IPS-NIHi11 (cell line): ENCODE measurements at regions not wholly inside any gene's neighbourhood (a gene's known extent, or its start where the extent isn't known, plus 50 kb on each side); places are given as distances from the start of the nearest gene placed in this dataset.
"Not testable (repeated sequence)": the region's sequence is repeated elsewhere in the genome, so short reads cannot be mapped to it uniquely, and the experiment has no call there.

Source experiments
- DNase-seq: peaks from one replicate; pipeline ENCODE4 v3.0.0; 2012; ENCODE audit warnings: mixed read lengths, low spot score

DNA sequence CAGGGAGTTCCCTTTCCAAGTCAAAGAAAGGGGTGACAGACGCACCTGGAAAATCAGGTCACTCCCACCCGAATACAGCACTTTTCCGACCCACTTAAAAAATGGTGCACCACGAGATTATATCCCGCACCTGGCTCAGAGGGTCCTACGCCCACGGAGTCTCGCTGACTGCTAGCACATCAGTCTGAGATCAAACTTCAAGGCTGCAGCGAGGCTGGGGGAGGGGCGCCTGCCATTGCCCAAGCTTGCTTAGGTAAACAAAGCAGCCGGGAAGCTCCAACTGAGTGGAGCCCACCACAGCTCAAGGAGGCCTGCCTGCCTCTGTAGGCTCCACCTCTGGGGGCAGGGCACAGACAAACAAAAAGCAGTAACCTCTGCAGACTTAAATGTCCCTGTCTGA is 277.8 kb upstream of the ARHGAP42 start:
- not testable (repeated sequence) for DNase-seq

DNA sequence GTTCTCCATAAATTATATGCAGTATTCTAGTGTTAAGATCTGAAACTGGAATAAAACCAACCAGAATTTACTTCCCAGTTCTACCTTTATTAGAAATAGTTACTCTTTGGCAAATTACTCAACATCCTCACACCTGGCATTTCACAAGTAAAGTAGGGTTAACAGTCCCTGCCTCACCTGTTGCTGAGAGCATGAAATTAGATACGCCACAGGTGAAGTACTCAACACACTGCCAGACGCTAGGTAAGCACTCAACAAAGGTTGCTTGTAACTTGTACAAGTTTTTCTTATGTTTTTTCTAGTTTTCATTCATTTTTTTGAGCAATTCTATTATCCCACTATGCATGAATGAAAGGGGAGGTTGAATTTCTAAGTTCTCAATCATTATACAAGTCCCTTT is 267.6 kb upstream of the ARHGAP42 start:
- DNase-seq = no peak

DNA sequence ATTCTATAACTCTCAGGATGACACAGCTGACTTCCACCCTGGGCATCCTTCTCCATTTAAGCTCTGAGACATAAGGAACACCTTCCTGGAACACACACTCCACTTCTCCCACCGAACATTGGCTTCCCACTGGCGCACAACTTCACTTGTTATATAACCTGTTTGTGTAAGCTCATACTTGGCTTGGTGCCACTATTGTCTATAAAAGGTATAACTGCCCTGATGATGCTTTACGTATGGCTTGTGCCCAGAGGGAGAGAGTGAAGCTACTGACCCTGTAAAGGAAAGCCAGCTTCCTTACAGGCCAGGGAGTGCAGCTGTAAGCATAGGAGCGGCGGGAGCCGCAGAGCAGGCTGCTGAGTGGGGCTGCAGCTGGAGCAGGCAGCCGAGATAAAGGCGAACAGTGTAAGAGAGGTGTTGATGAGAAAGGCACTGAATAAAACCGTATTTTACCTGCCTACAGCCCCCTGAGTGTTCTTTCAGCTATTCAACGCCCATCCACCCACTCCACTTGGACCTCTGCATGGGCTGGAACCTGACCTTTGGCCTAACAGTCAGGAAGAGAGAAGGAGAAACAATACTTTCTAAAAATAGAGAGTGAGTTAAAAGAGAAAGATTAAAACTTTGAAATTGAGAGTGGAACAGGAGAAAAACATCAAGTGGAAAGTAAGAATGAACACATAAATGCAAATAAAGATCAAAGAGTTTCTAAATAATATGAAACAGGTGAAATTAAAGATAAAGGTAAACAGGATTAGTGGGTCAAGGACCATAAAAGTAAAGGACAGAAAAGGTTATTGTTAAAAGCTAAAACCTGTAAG is 252.1 kb upstream of the ARHGAP42 start:
- DNase-seq = no peak

DNA sequence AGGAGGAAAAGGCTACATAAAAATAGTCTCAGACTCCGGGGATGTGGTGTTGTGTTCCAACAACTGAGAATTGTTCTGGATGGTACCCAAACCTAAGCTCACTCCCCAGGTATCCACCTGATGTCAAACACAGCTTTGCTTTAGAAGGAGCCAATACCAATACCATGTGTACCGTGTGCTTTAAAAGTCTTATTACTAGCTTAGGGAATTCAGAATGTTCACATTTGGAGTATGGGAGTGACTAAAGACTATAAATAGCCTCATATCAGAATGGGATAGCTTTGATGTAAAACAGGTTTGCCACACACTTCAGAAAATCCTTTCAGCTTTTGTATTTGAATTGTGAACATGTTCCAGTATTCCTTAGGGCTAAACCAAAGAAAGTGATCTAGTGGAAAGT is 248.7 kb upstream of the ARHGAP42 start:
- DNase-seq = no peak

DNA sequence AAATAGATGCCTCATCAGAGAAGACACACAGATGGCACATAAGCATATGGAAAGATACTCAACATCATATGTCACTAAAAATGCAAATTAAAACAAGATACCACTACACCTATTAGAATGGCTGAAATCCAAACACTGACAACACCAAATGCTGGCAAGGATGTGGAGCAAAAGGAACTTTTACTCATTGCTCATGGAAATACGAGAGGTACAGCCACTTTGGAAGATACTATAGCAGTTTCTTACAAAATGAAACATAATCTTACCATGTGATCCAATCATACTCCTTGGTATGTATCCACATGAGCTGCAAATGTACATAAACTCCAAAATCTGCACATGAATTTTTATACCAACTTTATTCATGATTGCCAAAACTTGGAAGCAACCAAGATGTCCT is 246.0 kb upstream of the ARHGAP42 start:
- no peak for DNase-seq

DNA sequence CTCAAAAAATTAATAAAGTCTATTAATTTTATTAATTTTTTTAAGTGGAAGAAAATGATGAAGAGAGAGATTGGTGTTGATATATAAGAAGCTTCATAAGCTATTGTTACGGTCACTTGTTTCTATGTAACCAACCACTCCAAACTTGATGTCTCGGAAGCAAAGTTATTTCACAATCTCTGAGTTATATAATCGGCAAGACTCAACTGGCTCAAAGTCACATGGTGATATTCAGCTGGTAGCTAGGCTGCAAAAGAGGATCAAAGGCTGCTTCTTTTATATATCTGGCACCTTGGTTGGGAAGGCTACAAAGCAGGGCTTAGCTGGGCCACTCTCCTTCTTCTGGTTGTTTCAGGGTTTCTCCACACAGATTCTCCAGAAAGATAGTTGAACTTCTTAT is 245.1 kb upstream of the ARHGAP42 start:
- DNase-seq = no peak

DNA sequence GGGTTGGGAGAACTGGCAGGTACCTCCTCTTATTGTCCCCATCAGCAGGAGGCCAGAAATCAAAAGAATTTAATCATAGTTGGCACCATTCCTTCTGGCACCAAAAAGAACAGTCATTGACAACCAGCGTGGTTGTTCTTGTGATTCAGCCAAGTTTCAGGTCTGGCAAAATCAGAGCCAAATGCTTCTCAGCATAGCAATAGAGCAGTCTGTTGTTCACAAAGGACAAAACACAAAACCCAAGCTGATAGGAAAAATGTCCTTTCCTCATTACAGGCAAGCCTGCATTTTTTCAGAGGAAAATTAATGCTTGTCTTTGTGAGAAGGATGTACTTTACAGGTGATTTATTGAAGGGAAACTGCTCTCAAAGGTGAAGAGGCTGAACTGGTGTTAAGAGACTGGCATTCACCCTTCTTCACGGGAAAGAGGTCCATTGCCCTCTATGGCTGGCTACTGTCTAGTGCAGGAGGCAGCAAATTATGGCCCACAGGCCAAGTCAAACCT is 241.8 kb upstream of the ARHGAP42 start:
- peak; percentile 33 for DNase-seq

DNA sequence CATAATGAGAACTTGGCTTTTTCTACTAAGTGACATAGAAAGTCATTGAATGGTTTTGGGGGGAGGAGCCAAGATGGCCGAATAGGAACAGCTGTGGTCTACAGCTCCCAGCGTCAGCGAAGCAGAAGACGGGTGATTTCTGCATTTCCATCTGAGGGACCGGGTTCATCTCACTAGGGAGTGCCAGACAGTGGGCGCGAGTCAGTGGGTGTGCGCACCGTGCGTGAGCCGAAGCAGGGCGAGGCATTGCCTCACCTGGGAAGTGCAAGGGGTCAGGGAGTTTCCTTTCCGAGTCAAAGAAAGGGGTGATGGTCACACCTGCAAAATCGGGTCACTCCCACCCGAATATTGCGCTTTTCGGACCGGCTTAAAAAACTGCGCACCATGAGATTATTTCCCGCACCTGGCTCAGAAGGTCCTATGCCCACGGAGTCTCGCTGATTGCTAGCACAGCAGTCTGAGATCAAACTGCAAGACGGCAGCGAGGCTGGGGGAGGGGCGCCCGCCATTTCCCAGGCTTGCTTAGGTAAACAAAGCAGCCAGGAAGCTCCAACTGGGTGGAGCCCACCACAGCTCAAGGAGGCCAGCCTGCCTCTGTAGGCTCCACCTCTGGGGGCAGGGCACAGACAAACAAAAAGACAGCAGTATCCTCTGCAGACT is 235.2 kb upstream of the ARHGAP42 start:
- not testable (repeated sequence) for DNase-seq

DNA sequence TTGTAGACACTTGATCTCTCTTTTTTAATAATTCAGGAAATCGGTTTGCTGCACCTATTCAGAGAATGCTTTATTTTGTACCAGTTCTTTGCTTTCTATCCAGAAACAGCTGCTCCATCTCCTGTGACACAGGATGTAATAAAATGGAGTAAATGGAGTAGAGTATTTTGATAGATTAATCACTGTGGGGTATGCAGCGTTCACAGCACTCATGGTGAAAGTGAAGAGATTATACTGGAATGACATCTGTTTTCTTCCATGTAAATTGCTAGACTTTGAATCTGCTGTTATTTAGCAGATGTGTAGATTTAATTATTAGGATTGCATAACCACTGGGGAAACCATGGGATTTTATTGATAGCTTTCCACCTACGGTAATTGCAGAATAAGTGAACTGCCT is 227.3 kb upstream of the ARHGAP42 start:
- no peak for DNase-seq

DNA sequence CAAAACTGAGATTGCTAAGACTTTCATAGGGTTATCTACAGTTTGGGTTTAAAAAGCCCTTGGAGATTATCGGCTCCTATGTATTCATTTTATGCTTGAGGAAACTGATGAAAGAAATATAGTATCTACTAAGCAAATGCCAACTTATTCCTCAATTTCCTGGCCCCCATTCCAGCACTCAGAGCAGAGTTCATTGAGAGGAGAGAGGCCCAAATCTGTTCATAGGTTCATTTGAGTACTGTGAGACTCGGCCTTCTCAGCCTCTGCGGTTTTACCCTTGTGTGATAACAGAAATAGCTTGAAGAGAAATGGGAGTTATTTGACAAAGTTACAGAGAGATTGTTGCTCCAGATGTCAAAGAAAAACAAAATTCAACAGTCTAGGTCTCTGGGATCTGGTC is 226.7 kb upstream of the ARHGAP42 start:
- DNase-seq = no peak

DNA sequence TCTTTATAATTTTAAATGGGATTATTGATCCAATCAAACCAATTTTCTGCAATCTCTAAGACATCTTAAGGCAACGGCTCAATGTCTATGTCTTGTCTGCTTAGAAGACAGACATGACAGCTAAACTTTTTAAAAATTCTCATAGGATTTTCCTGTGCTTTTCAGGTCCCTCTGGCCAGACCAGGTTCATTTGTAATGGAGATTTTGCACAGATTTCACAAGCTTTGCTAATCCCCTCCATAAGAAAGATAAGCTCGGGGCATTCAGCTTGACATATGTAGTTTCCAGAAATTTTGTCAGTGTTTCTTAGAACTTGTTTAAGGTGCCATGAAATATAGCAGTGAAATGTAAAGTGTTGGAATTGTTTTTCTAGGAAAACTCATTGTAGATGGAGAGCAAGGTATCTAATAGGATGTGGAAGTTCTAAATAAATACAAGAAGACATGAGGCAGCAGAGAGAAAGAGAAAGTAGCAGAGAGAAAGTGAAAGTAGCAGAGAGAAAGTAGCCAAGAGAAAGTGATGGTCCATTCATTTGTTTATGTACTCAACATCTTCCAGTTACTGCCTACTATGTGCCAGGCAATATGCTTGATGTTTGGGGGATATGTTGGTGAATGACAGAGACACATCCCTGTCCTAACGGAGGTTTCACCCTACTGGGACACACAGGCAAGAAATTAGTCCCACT is 219.1 kb upstream of the ARHGAP42 start:
- DNase-seq = no peak

DNA sequence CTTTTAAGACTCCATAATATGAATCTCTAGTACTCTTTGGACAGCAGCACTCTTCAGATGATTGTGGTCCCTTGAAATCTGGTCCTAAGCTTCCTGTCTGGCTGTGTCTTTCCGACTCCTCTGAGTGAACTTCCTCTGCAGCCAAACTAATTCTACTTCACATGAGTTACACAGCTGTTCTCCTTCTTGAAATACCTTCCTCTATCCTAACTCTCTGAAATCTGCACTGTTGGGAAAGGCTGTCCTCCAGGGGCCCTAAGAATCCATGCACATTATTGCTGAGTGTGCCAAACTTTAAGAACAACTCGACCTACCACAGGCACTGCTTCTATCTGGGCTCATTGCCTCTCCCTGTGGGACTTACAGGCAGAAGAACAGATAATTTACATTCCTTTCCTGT is 217.3 kb upstream of the ARHGAP42 start:
- no peak for DNase-seq

DNA sequence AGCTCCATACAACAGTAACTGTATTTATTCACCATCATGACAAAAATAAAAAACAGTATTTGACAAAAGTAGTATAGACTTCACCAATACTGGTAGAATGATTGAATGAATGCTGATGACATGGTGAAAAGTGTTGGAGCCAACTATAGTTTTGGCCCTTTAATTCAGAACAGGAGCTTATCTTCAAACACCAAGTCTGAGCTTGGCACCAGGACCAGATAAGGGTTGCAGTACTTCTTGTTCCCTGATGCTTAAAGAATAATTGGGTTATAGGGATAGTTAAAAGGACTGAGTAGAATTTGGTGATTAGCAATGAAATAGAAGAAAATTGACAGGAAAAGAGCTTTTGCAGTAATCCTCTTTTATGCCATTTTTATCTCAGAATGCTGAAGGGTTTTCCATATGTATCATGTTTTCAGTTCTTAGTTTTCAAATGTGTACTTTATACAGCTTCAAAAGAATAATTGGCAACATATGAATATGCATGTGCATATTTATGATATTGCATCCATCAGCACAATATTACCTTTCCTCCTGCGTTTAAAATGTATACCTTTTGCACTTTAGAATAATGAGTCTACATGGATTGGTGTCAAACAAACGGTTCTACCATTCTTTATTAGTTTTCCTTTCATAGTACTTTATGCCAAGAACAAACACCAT is 214.2 kb upstream of the ARHGAP42 start:
- DNase-seq = no peak

DNA sequence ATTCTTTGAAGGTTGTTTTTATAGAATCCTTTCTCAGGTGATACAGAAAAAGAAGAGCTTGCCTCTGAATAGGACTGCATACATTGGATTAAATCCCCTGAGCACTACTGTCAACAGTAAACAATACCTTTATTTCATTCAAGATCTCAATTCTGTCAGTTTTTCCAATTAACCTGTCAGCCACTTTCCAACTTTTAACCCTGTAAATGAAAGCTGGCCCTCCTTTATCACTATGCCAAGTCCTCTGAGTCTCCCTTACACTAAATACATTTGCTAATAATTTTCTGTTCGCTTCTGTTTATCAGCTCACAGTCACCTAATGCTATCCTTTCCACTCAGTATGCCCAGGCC is 213.7 kb upstream of the ARHGAP42 start:
- no peak for DNase-seq

DNA sequence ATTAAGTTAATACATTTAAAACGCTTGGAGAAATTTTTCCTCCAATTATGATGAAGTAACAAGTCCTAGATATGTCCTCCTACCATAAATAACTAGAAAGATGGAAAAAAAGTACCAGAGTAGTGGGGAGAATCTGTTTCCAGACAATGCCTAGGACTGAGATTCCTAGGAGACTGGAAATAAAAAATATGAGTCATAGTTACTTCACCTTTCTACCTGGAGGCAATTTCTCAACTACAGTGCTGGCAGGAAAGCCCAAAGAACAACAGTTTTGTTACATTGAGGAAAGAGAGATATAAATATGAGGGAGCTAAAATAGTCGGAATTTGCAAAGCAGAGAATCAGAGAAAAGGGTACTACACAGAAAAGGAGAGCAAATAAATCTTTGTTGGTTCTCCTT is 202.1 kb upstream of the ARHGAP42 start:
- no peak for DNase-seq

DNA sequence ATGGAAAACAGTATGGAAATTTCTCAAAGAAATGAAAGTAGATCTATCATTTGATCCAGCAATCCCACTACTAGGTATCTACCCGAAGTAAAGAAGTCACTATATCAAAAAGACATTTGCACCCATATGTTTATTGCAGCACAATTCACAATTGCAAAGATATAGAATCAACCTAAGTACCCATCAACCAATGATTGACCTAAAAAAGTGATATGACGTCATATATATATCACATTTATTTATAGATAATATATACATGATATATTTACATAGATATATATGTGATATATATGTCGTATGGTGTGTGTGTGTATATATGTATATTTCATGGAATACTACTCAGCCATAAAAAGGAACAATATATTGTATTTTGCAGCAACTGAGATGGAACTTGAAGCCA is 188.3 kb upstream of the ARHGAP42 start:
- DNase-seq = no peak

DNA sequence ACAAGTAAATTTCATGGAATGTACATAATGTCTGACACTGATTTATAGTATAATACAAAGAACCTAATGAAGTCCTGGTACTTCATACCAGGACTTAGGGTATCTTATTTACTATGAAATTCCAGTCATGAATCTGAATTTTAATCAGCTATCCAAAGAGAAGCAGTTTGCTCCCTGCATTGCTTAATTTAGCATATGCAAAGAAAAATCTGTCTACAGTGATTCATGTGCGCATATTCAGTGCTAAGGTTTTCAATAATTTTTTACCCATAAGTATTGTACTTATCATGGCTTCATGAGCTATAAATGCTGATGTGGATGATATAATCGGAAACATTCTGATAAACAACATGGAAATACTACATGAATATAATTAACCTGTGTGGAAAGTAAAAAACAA is 185.6 kb upstream of the ARHGAP42 start:
- no peak for DNase-seq

DNA sequence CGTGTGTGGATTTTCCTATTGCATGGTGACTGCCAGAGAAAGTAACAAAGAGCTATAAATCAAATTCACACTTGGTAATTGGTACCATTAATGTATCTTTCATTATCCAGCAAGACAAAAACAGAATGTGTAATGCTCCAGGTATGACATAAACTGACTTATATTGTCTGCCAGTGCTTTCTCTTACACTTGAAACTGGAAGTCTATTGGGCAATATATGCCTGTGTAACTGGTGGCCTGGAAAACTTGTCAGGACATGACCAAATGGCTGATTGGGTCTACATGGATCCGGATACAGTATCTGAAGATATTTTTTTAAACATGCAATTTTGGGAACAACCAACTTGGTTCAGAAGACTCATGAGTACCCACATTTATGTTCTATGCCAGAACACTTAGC is 174.6 kb upstream of the ARHGAP42 start:
- no peak for DNase-seq

DNA sequence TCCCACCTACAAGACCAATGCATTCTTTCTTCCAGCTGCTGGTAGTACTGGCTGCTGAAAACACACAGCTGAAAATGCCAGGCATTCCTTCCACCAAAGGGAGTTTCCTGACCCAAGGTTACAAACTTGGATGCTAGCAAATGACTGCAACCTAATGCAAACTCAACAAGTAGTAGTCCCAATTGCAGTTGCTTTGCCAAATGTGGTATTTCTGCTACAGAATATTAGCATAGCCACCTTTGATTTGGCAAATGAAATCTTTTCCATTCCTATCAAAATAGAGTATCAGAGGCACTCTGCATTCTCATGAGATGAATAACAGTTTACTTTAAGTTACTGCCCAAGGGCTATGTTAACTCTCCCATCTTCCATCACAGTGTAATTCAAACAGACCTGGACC is 172.0 kb upstream of the ARHGAP42 start:
- peak; percentile 31 for DNase-seq

DNA sequence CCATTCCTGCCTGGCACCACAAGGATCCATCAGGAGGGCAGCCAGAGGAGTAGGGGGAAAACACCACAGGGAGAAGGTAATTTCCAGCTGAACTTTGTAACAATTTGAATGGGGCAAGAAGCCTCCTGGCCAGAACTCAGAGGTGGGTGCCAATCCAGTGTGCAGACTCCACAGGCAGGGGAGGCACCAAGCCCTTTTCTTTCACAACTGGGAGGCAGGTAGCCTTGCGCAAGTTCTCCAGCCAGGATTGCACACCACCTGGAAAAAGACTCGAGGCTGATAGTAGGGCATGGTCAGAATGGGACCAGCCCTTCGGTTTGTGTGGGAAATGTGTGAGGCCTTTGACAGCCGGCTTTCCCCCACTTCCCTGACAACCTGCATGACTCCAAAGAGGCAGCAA is 161.9 kb upstream of the ARHGAP42 start:
- no peak for DNase-seq

DNA sequence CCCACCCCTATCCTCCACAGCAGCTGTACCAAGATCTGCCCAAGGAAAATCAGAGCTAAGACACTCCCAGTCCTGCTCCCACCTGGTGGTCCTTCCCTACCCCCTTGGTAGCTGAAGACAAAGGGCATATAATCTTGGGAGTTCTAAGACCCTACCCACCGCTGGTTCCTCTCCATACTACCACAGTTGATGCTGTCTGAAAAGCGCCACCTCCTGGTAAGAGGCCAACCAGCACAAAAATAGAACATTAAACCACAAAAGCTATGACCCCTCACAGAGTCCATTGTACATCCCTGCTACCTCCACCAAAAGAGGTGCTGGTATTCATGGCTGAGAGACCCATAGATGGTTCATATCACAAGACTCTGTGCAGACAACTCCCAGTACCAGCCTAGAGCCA is 161.5 kb upstream of the ARHGAP42 start:
- peak; percentile 27 for DNase-seq

DNA sequence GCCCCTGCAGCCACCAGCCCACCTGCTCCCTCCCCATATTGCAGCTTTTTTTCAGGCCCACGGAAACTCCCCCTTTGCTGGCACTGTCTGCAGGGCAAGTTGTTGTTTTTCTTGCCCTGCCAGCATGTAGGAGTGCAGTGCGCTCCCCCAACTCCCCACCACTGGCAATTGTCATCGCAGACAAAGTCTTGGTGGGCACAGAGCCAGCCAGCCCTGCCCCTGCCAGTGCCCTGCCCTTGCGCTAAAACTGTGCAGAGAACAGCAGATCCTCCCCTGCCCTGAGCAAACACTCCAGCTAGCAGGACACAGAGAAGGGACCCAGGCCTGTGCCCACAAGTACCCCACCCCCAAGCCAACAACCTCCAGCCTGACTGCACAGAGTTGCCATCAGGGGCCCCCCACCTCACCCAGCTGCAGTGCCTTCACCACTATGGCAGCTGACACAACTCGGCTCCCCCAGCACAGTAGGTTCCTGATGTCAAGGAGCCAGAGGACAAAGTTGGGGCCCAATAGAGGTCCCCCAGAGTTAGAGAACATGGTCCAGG is 158.1 kb upstream of the ARHGAP42 start:
- no peak for DNase-seq
